ENCODE measurements at regions not wholly inside any gene's neighbourhood (a gene's known extent, or its start where the extent isn't known, plus 50 kb on each side); places are given as distances from the start of the nearest gene placed in this dataset.

DNA sequence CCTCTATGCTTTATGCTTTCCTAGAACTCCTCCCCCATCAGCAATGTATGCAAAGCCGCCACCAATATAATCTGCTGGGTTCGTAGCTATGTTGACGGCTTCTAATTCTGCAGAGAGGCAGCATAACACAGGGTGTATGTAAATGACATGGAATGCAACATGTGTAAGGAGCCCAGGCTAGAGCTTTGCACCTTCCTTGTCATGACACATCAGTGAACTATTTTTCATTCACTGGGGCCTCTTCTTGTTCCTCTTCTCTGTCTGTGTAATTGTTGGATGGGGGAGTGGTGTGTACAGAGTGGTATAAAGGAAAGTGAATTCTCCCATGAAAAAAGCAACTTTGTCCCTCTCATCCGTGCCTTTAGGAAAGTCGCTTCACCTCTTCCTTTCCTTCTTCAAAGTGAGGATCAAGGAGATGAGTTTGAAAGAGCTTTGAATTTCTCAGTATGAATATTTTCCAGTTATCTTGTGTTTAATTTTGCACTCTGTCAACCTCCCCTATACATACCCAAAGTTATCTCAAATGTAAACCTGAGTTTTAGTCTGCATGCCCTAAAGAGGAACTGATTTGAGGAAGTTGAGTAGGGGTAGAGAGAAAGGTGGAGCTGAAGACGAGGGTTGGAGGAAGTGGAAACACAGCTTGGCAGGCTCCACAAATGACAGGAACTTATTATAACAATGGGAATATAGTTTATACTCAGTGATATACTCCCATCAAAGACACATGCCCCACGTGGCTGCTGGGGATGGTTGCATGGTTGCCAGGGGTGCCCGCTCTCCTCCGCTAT is 74.9 kb upstream of the ARL4C start:
- in situ Hi-C loops (cut with HindIII; ENCODE audit: low sequenced_read_pairs), result loop anchor here (5.0 to 10.0 kb wide), 2 partner anchors 55 to 523 kb away; no protein-coding TSS in a partner anchor

- in situ Hi-C loops (cut with HindIII; ENCODE audit: low sequenced_read_pairs), result loop anchor here (5.0 to 10.0 kb wide), 2 partner anchors 57 to 524 kb away; no protein-coding TSS in a partner anchor
Measured at GRCh38 chr2:234570476-234570875, 73.6 kb upstream of the ARL4C start.

DNA sequence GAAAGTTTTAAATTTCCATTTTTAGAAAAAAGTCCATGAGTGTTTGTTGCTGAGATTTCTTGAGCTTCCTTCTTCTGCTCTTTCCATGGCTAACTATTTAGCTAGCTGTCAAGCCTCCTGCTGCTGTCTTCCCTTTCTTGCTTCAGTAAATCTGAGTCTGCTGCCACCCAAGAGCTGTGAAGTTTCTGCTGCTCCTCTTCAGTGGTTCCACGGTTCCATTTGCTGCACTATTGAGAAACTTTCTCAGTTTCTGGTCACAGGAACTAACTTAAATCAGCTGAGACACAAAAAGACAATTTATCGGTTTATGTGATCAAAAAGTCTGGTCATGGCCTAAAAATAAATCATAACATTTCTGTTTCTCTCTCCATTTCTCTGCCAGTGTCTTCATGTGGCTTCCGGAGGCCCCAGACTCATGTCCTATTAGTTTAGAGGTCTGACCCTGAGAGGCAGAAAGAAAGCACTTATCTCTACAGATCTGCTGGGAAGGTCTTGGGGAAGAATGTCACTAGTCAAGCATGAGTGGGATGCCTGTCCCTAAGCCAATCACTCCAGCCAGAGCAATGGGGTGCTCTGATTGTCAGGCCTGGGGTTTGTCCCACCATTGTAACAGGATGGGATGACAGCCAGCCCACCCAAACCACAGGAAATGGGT is 73.0 kb upstream of the ARL4C start:
- in situ Hi-C loops (cut with HindIII; ENCODE audit: low sequenced_read_pairs), result loop anchor here (5.0 to 10.0 kb wide), 2 partner anchors 57 to 525 kb away; no protein-coding TSS in a partner anchor

DNA sequence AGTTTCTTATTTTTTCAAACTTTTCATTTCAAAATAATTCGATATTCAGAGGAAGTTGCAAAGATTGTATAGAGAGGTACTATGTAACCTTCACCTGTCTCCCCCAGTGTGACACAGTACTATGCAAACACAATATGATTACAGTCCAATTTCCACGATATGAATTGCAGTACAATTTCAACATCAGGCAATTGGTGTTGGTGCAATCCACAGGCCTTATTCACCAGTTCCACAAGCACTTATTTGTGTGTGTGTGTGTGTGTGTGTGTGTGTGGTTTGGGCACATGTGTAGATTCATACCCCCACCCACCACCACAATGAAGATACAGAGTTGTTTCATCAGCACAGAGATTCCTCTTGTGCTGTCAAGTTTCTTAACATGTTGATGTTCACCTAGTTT is 69.7 kb upstream of the ARL4C start:
- in situ Hi-C loops (cut with HindIII; ENCODE audit: low sequenced_read_pairs), result no loop called here

DNA sequence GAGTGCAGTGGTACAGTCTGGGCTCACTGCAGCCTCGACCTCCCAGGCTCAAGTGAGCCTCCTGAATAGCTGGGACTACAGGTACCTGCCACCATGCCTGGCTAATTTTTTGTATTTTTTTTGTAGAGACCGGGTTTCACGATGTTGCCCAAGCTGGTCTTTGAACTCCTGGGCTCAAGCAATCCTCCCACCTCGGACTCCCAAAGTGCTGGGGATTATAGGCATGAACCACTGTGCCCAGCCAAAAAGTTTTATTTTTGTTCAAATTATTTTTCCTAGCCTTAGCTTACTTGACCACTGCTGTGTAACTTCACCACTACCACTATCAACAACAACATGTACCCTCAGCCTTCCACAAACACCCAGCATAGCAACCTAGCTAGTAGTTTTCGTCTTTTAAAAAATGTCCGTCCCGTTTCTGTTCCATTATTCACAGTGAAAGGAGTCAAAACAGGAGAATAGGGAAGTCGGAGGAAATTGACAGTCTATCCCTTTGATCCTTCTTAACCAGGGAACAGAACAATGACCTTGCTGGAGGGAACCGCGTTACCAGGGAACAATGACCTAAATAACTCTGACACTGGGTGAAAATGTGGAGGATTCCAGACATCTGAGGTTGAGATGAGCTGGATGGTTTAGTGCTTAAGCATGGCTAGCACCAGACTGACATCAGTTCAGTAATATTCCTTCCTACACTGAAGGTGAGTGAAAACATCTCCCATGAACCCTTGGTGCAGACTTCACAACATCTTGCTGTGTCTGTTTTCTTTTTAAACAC is 69.2 kb upstream of the ARL4C start:
- in situ Hi-C loops (cut with HindIII; ENCODE audit: low sequenced_read_pairs), result no loop called here

- in situ Hi-C loops (cut with HindIII; ENCODE audit: low sequenced_read_pairs), result no loop called here
Measured at GRCh38 chr2:234565201-234565600, 68.3 kb upstream of the ARL4C start.

GRCh38 chr2:234564699-234565098 is 67.8 kb upstream of the ARL4C start:
- in situ Hi-C loops (cut with HindIII; ENCODE audit: low sequenced_read_pairs), result no loop called here

DNA sequence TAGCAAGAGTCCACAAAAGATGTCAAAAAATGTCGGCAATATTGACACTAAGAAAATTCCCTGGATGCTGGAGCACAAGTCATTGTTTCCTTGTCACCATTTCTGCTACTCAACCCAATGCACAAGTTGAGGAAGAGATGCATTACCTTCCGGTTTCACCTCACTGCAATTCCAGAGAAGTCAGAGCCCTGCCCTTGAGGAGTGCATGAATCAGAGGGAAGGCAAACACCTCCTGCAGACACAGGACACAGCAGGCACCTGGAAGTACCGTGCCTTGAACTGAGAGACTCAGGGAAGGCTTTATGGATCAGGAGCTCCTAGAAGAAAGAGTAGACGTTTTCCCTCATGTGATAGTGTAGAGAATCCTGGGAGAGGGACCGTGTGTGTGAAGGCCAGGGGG is 62.7 kb upstream of the ARL4C start:
- in situ Hi-C loops (cut with HindIII; ENCODE audit: low sequenced_read_pairs), result no loop called here

DNA sequence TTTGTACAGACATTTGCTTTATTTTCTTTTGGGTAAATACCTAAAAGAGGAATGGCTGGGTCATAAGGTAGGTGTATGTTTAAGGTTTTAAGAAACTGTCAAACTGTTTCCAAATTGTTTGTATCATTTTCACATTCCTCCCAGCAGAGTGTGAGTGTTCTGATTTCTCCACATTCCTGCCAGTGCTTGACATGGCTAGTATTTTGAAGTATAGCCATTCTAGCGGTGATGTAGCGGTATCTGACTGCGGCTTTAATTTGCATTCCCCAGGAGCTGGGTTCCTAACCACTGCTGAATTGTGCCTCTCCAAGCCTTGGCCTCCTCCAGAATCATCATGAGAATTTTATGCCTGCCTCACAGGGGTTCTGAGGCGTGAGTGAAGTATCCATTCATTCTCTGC is 61.8 kb upstream of the ARL4C start:
- in situ Hi-C loops (cut with HindIII; ENCODE audit: low sequenced_read_pairs), result no loop called here

GRCh38 chr2:234556848-234557573 is 60.1 kb upstream of the ARL4C start:
- in situ Hi-C loops (cut with HindIII; ENCODE audit: low sequenced_read_pairs), result no loop called here

- in situ Hi-C loops (cut with HindIII; ENCODE audit: low sequenced_read_pairs), result no loop called here
Measured at GRCh38 chr2:234555616-234556249, 58.9 kb upstream of the ARL4C start.

DNA sequence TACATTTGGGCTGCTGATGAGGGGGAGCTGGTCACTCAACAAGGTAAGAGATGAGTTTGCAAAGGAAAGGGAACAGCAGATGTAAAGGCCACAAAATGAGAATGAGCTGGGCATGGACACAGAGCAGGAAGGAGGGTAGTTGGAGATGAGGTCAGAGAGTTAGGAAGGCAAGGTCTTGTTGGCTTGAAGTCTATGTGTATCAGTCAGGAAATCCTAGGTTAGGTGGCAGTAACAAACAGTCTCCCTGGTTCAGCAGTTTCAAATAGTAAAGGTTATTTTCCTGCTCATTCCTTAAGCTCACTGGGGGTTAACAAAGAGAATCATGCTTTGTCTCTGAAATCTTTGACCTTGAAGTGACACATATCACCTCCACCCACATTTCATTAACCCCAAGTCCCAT is 58.3 kb upstream of the ARL4C start:
- in situ Hi-C loops (cut with HindIII; ENCODE audit: low sequenced_read_pairs), result no loop called here

DNA sequence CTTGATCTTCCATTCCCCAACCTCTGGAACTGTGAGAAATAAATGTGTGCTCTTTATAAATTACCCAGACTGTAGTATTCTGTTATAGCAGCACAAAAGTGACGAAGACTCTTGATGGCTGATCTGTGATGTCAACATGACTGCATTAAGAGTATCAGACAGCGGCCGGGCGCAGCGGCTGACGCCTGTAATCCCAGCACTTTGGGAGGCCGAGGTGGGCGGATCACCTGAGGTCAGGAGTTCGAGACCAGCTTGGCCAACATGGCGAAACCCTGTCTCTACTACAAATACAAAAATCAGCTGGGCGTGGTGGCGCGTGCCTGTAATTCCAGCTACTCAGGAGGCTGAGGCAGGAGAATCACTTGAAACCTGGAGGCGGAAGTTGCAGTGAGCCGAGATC is 56.3 kb upstream of the ARL4C start:
- in situ Hi-C loops (cut with HindIII; ENCODE audit: low sequenced_read_pairs), result loop anchor here (5.0 kb wide), 2 partner anchors 106 to 554 kb away; no protein-coding TSS in a partner anchor

GRCh38 chr2:234550511-234551107 is 53.7 kb upstream of the ARL4C start:
- in situ Hi-C loops (cut with HindIII; ENCODE audit: low sequenced_read_pairs), result loop anchor here (5.0 kb wide), 2 partner anchors 103 to 557 kb away; no protein-coding TSS in a partner anchor

GRCh38 chr2:234550056-234550455 is 53.2 kb upstream of the ARL4C start:
- in situ Hi-C loops (cut with HindIII; ENCODE audit: low sequenced_read_pairs), result loop anchor here (5.0 kb wide), 2 partner anchors 103 to 557 kb away; no protein-coding TSS in a partner anchor

DNA sequence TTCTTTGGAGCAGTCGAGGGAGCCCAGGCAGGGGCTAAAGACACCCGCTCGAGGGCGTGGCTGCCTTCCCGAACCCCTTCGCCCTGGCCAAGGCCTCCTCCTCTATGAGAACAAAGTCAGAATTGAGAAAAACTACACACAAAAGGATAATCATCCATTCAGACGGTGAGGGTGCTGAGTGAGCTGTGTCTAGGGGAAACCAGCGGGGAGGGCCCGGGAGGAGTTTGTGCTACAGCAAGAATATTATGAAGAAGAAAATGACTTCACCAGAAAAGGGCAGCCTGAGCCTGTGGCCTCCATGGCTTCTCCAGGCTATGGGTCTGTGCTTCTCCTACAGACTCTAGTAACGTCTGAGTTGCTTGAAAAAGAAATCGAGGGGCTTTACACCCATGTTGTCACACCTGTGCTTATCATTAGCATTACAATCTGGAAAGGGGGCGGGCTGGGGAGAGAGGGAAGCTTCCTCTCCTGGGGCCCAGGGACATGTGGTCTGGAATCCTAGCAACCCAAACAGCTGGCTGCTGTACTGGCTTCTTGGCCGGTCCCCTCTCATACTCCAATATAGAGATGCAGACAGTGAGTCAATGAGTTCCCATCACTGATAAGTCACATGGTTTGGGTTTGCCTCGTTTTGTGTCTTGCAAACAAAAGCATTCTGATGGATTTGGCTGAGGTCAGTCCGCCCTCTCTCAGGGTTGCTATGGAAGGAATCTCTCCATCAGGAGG is 52.0 kb upstream of the ARL4C start:
- in situ Hi-C loops (cut with HindIII; ENCODE audit: low sequenced_read_pairs), result no loop called here

DNA sequence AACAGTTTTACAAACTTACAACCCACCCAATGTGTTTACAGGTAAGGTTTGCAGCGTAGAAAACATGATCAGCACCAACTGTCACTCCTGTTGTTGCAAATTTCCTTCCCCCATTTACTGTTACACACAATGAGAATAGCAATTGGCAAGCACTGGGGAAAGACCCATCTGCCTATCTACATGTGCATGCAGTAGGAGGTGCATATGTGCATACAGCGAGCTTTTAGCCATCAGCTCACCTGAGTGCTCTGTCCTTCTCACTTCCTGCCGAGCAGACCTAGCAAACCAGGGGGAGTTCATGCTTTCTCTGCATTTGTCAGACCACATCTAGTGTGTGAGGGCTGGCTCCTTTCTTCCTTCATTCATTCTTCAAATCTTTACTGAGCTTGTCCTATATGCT is 49.9 kb upstream of the ARL4C start:
- in situ Hi-C loops (cut with HindIII; ENCODE audit: low sequenced_read_pairs), result no loop called here
